OCI-LY1 (cell line): ENCODE measurements at regions not wholly inside any gene's neighbourhood (a gene's known extent, or its start where the extent isn't known, plus 50 kb on each side); places are given as distances from the start of the nearest gene placed in this dataset.

Experiments
- H2AFZ ChIP-seq: fragments of 200-600 bp; sonication (generic), shearing (Covaris generic); 2 replicates; pipeline ENCODE4 v1.6.0; 2014; ENCODE audit warnings: antibody characterized with exemption, mild to moderate bottlenecking, low read length
- H3F3A ChIP-seq: fragments of 200-600 bp; sonication (generic), shearing (Covaris generic); 2 replicates; pipeline ENCODE4 v1.6.0; 2014; ENCODE audit warnings: mild to moderate bottlenecking, antibody characterized with exemption, low read length, moderate library complexity; ENCODE audit not compliant: insufficient read depth
- H3K27ac ChIP-seq: fragments of 200-600 bp; sonication (generic); 2 replicates; pipeline ENCODE4 v1.5.1; 2014; ENCODE audit warnings: low read length, mixed run types, mild to moderate bottlenecking, low read depth; ENCODE audit not compliant: poor library complexity, severe bottlenecking
- H3K27me3 ChIP-seq: fragments of 200-600 bp; sonication (generic); 2 replicates; pipeline ENCODE4 v1.6.0; 2014; ENCODE audit warnings: antibody characterized with exemption, mild to moderate bottlenecking, low read length, moderate library complexity; ENCODE audit not compliant: insufficient read depth
- H3K36me3 ChIP-seq: fragments of 200-600 bp; sonication (generic); 2 replicates; pipeline ENCODE4 v1.6.1; 2014; ENCODE audit warnings: mild to moderate bottlenecking, antibody characterized with exemption, low read length, moderate library complexity, mixed read lengths; ENCODE audit not compliant: insufficient read depth
- H3K4me1 ChIP-seq: fragments of 200-600 bp; sonication (generic); 2 replicates; pipeline ENCODE4 v1.5.1; 2014; ENCODE audit warnings: mild to moderate bottlenecking, low read length, moderate library complexity; ENCODE audit not compliant: insufficient read depth, severe bottlenecking
- H3K4me2 ChIP-seq: fragments of 200-600 bp; sonication (generic), shearing (Covaris generic); 2 replicates; pipeline ENCODE4 v1.6.1; 2014; ENCODE audit warnings: low read length
- H3K4me3 ChIP-seq: fragments of 200-600 bp; sonication (generic); 2 replicates; pipeline ENCODE4 v1.5.1; 2014; ENCODE audit warnings: low read length, low read depth, mild to moderate bottlenecking, mixed read lengths; ENCODE audit not compliant: poor library complexity, severe bottlenecking
- H3K79me2 ChIP-seq: fragments of 200-600 bp; shearing (Covaris generic); 2 replicates; pipeline ENCODE4 v1.6.1; 2016; ENCODE audit warnings: mixed run types, low read length, mixed read lengths; ENCODE audit not compliant: insufficient read depth
- H3K9ac ChIP-seq: fragments of 200-600 bp; sonication (generic), shearing (Covaris generic); 2 replicates; pipeline ENCODE4 v1.6.1; 2014; ENCODE audit warnings: mild to moderate bottlenecking, low read length, mixed read lengths
- H3K9me2 ChIP-seq: fragments of 200-600 bp; sonication (generic), shearing (Covaris generic); 2 replicates; pipeline ENCODE4 v1.6.1; 2014; ENCODE audit warnings: low read depth, mild to moderate bottlenecking, low read length, mixed read lengths
- H3K9me3 ChIP-seq: fragments of 200-600 bp; shearing (Covaris generic); 2 replicates; pipeline ENCODE4 v1.6.1; 2014; ENCODE audit warnings: low read length, mixed read lengths
- H4K20me1 ChIP-seq: fragments of 200-600 bp; sonication (generic), shearing (Covaris generic); 2 replicates; pipeline ENCODE4 v1.6.0; 2016; ENCODE audit warnings: mild to moderate bottlenecking, low read length; ENCODE audit not compliant: insufficient read depth
- EZH2 ChIP-seq: fragments of 200-600 bp; sonication (generic), shearing (Covaris generic); IDR thresholded peaks from 2 replicates; pipeline ENCODE4 v1.8.0; 2017; ENCODE audit warnings: borderline replicate concordance, mixed run types, mild to moderate bottlenecking, antibody characterized with exemption, low read length, moderate library complexity, mixed read lengths
- TF ChIP-seq, protein P1 (sequence below): fragments of 200-600 bp; sonication (generic), shearing (Covaris generic); IDR thresholded peaks from 2 replicates; pipeline ENCODE4 v1.5.1; 2017; ENCODE audit warnings: mild to moderate bottlenecking, antibody characterized with exemption, low read length, moderate library complexity, mixed read lengths

DNA sequence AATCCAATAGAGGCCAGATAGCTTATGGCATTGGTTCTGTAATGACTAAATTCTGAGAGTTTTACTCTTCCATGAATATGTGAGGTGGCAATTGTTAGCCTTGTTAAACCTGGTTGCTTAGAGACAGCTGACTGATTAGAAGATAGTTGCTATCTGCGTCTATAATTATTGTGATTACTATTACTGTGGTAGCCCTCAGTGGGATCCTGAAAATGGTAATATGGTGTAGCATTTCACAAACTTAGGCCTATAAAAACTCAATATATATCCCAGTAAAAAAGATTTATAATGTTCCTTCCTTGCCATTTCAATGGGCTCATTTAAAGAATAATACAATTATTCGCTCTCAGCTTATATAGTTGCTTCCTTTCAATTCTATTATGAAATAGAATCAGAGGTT is 405.8 kb upstream of the CDH2 start:
- no peak overlapping the region for H3K4me2 ChIP-seq

DNA sequence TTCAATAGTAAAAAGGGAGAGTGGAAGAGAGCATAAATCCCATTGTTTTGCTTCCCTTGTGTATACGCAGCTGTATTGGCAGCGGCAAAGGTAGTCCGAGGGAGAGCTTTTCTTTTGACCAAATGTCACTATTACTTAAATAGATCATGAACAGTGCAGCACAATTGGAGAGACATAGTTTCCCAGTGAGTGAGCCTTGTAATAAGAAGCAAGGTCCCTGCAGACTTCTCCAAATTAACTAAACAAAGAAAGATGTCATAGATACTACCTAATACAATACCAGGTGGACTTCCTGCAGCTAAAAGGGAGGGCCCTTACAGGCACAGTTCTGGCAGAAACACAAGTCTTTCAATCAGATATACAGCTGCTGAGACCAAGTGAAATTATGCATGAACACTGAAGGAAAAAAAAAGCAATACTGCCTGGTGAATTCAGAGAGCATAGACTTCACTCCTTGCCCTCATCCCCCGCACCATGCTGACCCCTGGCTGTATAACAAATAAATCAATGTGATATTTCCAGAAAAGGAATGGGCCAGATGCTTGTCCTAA is 404.7 kb upstream of the CDH2 start:
- H3F3A ChIP-seq = no peaks in the 10 kb centered on the region
- no peak overlapping the region for H3K27ac ChIP-seq
- H3K27me3 ChIP-seq = no peaks in the 10 kb centered on the region
- no peak overlapping the region for H3K4me2 ChIP-seq
- no peak overlapping the region for H3K9ac ChIP-seq
- H4K20me1 ChIP-seq = no peaks in the 10 kb centered on the region
- no peak overlapping the region for H3K4me3 ChIP-seq
- H3K9me2 ChIP-seq = no peaks in the 10 kb centered on the region
- H3K9me3 ChIP-seq = no peaks in the 10 kb centered on the region
- TF ChIP-seq, protein P1, sequence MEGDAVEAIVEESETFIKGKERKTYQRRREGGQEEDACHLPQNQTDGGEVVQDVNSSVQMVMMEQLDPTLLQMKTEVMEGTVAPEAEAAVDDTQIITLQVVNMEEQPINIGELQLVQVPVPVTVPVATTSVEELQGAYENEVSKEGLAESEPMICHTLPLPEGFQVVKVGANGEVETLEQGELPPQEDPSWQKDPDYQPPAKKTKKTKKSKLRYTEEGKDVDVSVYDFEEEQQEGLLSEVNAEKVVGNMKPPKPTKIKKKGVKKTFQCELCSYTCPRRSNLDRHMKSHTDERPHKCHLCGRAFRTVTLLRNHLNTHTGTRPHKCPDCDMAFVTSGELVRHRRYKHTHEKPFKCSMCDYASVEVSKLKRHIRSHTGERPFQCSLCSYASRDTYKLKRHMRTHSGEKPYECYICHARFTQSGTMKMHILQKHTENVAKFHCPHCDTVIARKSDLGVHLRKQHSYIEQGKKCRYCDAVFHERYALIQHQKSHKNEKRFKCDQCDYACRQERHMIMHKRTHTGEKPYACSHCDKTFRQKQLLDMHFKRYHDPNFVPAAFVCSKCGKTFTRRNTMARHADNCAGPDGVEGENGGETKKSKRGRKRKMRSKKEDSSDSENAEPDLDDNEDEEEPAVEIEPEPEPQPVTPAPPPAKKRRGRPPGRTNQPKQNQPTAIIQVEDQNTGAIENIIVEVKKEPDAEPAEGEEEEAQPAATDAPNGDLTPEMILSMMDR = no peak
- TF ChIP-seq EZH2 = no peak
- H3K79me2 ChIP-seq = no peaks in the 10 kb centered on the region
- H3K4me1 ChIP-seq = no peaks in the 10 kb centered on the region
- no peak overlapping the region for H2AFZ ChIP-seq
- no peaks in the 10 kb centered on the region for H3K36me3 ChIP-seq

More for the DNA sequence above, 405.8 kb upstream of the CDH2 start:
- Histone ChIP-seq H2AFZ (no peak overlapping the region), H3F3A (no peaks in the 10 kb centered on the region), H3K9me2 (no peaks in the 10 kb centered on the region), H3K9ac (no peak overlapping the region), H3K9me3 (no peaks in the 10 kb centered on the region), H3K4me1 (no peaks in the 10 kb centered on the region), H3K79me2 (no peaks in the 10 kb centered on the region), H3K4me3 (no peak overlapping the region), H3K27me3 (no peaks in the 10 kb centered on the region), H4K20me1 (no peaks in the 10 kb centered on the region), H3K36me3 (no peaks in the 10 kb centered on the region), H3K27ac (no peak overlapping the region)
- TF ChIP-seq, protein P1 = no peak
- TF ChIP-seq EZH2 = no peak

DNA sequence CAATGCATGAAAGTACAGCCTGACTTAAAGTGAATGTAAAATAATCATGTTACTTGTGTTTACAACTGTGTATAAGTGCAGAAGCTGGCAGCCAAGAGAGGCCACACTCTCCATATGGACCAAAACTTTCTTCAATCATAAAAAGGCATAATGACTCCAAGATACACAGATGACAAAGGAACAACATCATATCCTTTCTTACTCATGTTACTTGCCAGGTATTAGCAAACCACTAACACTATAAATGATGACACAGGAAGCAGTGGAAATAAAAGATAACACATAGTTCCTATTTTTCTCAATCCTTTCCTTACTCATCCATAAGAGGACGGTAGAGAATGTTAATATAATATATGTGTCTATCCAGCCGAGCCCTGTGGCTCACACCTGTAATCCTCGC is 400.0 kb upstream of the CDH2 start:
- TF ChIP-seq, protein P1 = no peak
- no peak for TF ChIP-seq EZH2
- Histone ChIP-seq H3K4me3 (no peak overlapping the region), H3K79me2 (no peaks in the 10 kb centered on the region), H3K4me1 (no peaks in the 10 kb centered on the region), H3K9me3 (no peaks in the 10 kb centered on the region), H3K9me2 (no peaks in the 10 kb centered on the region), H2AFZ (no peak overlapping the region), H3K27me3 (no peaks in the 10 kb centered on the region), H3K36me3 (no peaks in the 10 kb centered on the region), H4K20me1 (no peaks in the 10 kb centered on the region), H3K9ac (no peak overlapping the region), H3K27ac (no peak overlapping the region), H3K4me2 (no peak overlapping the region), H3F3A (no peaks in the 10 kb centered on the region)
